ENCODE measurements at regions not wholly inside any gene's neighbourhood (a gene's known extent, or its start where the extent isn't known, plus 50 kb on each side); places are given as distances from the start of the nearest gene placed in this dataset.

DNA sequence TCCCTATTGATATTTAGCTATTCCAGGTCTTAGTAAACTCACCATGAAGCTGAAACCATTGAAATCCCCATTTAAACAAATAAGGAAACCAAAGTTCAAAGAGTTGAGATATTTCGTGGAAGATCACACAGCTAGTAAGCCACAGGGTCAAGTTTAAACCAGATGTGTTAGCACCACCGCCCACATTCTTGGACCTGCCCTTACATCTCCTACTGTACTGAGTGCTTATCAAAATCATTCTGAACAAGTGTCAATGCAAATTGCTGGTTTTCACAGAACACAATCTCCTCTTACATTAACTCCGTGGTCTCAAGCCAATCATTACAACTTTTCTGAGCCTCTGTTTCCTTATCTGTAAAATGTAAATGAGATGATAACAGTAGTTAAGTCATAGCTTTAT is 676.2 kb downstream of the CDH11 start:
- no peak for TF ChIP-seq CTCF (optimal IDR thresholded peaks at IDR 0.05 in 1 of 3, IDR thresholded peaks at IDR 0.05 in 1 of 3, conservative IDR thresholded peaks at IDR 0.05 in 1 of 3; ENCODE audit: extremely low read depth in 1 of 3, insufficient read depth in 2 of 3, low read length in 3 of 3)
- no peak for TF ChIP-seq EZH2 (IDR thresholded peaks at IDR 0.05; ENCODE audit: low read length)

All from keratinocyte (primary cell).